ENCODE measurements at regions not wholly inside any gene's neighbourhood (a gene's known extent, or its start where the extent isn't known, plus 50 kb on each side); places are given as distances from the start of the nearest gene placed in this dataset.
A peak's percentile ranks its signal among the peaks of the same experiment; 100 is the strongest.
"Not testable (repeated sequence)": the region's sequence is repeated elsewhere in the genome, so short reads cannot be mapped to it uniquely, and the experiment has no call there.

GRCh38 chr6:131478740-131479211, 94.2 kb upstream of the ARG1 start:
- not testable (repeated sequence) for FAIRE-seq

GRCh38 chr6:131486608-131487007, 86.4 kb upstream of the ARG1 start:
- DNase-seq (ENCODE audit: extremely low spot score, insufficient read length, low read depth) (no peak), FAIRE-seq (no peak)

More at GRCh38 chr6:131478740-131479211, 94.2 kb upstream of the ARG1 start:
- not testable (repeated sequence) for DNase-seq (ENCODE audit: extremely low spot score, insufficient read length, low read depth)

GRCh38 chr6:131488780-131489179, 84.2 kb upstream of the ARG1 start:
- DNase-seq (ENCODE audit: extremely low spot score, insufficient read length, low read depth) (no peak), FAIRE-seq (no peak)

DNA sequence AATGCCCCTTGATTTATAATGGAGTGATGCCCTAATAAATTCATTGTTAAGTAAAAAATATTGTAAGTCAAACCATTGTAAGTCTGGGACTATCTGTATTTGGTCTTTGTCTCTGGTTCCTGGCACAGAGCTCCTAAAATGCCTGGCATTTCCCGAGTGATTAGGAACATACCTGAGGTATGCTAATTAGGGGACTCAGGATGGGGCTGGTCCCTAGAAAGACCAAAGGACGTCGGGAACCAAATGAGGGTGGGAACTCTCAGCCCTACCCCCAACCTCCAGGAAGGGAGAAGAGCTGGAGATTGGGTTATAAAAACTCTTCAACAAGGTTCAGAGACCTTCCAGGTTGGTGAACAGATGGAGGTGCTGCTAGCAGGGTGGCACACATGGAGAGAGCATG, 82.6 kb upstream of the ARG1 start:
- DNase-seq (ENCODE audit: extremely low spot score, insufficient read length, low read depth), result no peak
- FAIRE-seq, result no peak

DNA sequence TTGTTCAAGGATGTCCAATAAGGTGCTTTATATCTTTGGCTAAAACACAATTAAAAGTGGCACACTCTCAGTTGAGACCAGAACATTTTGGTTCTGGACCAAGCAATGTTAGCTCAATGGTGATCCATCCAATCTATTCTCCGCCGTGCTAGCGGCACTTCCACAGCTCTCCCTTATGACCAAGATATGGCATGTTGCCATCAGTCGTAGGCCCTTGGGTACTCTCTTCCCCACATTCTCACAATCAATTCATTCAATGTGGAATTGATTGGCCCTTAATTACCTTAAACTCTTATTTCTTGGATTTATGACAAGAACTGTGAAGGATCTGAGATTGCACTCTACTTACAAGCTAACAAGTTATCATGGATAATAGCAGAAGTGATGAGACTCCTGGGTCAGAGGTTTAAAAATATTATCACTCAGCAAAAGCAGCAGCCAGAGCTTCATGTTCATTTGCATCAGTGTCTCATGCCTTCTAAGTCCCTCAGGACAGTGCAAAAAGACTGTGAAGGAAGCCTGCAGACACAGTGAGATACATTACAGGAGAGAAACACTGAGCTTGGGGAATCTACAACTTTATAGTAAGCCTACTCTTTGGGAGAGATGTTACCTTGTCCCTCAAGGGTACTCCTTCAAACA, 80.0 kb upstream of the ARG1 start:
- FAIRE-seq, result no peak

DNA sequence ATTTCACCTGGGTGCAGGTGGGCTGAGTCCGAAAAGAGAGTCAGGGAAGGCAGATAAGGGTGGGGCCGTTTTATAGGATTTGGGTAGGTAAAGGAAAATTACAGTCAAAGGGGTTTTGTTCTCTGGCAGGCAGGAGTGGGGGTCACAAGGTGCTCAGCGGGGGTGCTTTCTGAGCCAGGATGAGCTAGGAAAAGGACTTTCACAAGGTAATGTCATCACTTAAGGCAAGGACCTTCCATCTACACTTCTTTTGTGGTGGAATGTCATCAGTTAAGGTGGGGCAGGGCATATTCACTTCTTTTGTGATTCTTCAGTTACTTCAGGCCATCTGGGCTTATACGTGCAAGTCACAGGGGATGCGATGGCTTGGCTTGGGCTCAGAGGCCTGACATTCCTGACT, 68.6 kb upstream of the ARG1 start:
- not testable (repeated sequence) for DNase-seq (ENCODE audit: extremely low spot score, insufficient read length, low read depth); FAIRE-seq

More for the DNA sequence above, 80.0 kb upstream of the ARG1 start:
- DNase-seq (ENCODE audit: extremely low spot score, insufficient read length, low read depth), result no peak

DNA sequence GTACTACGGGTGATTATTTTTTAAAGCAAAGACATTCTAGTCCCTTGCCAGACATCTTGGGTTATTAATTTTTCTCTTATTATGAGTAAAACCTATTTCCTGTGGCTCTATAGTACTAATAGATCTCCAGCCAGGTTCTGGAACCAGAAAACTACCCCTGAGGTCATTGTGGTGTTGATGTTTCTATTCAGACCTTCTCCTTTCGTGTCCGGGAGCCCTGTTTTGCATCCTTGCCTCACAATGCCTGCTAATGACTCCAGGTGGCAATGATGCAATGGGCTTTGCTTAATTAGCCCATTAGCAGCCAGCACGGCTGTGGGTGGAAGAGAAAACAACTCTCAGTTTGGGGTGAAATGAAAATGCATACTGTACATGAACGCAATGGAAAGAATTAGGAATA, 62.9 kb upstream of the ARG1 start:
- DNase-seq (ENCODE audit: extremely low spot score, insufficient read length, low read depth) (no peak), FAIRE-seq (no peak)

DNA sequence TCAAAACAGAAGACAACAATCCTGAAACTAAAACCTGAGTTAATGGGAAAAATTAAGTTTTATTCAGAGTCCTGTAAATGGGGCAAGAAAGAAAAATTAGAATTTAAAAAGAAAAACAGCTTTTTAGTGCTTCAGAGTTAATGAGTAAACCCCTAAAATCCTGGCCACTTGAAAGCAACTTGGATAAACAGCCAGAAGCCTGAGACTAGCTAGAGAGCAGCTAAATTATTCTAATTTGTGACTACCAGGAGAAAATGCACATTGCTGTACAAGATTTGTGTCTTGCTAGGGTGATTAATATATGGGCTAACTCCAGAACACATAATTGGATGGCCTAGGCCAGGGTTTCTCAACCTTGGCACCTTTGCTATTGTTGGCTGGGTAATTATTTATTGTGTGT, 62.4 kb upstream of the ARG1 start:
- DNase-seq (ENCODE audit: extremely low spot score, insufficient read length, low read depth) (no peak), FAIRE-seq (no peak)

GRCh38 chr6:131519670-131520436, 53.2 kb upstream of the ARG1 start:
- DNase-seq (ENCODE audit: extremely low spot score, insufficient read length, low read depth), result peak; percentile 7
- FAIRE-seq, result peak; percentile 80
